ENCODE measurements at regions not wholly inside any gene's neighbourhood (a gene's known extent, or its start where the extent isn't known, plus 50 kb on each side); places are given as distances from the start of the nearest gene placed in this dataset.

- TF ChIP-seq EZH2phosphoT487 (IDR thresholded peaks at IDR 0.05; ENCODE audit: low read depth): no peak
- TF ChIP-seq CTCF (IDR thresholded peaks at IDR 0.05; ENCODE audit: low read depth, low read length): no peak
Observed at GRCh38 chr12:24212496-24212895, 263.0 kb upstream of the SOX5 start.

Measured in OCI-LY3 (cell line).